HUDEP-2 (cell line): ENCODE measurements at regions not wholly inside any gene's neighbourhood (a gene's known extent, or its start where the extent isn't known, plus 50 kb on each side); places are given as distances from the start of the nearest gene placed in this dataset.

Experiments used
- DNase-seq, 76 experiments: peaks; one replicate each; lab custom pipeline; 2025; ENCODE audit not compliant: unreplicated experiment in 76 of 76; lab: John Stamatoyannopoulos, UW

DNA sequence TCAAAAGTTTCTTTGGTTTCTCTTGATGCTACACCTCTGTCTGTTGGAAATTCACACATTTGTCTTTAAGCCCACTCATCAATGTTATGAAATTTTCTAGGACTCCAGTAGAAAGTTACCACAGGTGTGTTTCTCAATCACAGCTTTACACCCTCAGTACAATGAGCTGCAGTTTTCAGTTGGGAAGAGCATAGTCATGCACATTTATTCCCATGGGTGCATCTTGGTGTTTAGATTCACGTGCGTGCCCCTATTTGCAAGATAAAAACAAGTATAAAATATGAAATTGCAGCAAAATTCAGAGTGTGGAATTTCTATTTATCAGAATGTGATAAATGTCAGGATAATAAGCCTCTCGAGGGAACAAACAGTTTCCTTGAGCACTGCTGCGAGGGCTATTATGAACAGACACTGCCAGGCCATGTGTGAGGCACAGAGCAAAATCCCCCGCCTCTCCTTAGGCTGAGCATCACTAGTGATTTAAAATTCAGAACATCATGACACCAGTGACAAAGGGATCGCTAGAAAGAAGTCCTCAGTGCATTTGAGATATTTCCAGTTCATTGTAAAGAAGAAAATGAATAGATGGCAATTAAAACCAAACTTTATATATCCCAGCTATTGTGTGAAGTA is 512.2 kb upstream of the TCF4 start:
- no peak for DNase-seq

DNA sequence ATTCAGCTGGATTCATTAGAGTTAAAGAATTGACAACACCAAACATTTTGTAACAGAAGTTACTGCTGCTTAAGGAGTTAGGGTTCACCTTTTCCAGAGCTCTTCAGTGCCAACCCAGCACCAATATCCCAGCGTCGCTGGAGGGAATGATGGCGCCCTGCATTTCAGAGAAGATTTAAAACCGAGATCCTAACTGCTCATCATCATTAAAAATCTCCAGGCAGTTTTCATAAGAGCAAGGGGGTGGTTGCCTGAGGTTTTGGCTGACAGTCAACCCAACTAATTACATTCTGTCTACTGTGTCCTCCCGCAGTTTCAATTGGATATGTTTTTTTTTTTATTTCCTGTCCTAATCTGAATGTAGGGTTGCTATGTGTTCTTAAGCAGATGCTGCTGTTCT is 509.6 kb upstream of the TCF4 start:
- no peak for DNase-seq

DNA sequence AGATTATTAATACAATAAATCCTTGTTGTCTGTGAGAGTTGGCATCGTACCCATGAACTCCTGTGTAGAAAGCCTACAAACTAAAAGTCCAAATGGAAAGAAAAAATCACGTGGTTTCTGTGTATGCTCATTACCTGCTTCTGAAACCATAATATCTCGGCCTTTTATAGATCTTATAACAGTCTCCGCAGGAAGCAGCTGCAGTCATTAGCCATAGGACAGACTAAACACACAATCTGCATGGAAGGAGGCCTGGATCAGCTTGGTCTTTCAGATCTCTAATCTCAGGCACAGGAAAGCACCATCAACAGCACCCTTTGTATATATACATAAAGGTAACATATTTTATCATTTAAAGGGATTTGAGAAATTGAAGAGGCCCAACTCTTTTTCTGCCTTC is 508.9 kb upstream of the TCF4 start:
- no peak for DNase-seq

DNA sequence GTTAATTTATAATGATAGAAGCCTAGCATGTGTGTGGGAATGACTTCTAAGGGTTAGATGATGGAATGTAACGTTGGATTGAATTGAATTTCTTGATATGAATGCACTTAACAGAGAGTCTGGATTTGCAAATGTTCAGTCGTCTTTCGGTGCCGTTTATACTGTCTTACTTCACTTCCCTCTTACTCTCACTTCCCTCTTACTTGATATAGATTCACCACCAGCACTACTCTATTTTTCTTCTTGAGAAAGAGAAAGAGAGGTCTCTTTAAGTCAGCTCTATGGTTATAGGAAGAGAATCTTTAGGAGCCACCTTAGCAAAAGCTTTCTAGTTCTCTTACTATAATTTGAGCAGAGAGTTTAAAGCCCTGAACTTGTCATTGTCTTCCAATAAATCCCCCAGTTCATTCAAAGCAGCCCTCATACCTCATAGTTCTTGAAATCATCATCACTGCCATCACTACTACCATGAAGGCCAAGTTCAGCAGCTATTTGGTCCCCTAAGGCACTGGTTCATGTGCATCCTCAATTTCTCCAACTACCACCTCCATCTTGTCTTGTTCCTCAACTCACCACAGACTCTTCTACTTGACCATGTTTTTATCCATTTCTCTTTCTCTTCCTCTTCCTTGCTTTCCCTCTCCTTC is 501.7 kb upstream of the TCF4 start:
- no peak for DNase-seq

DNA sequence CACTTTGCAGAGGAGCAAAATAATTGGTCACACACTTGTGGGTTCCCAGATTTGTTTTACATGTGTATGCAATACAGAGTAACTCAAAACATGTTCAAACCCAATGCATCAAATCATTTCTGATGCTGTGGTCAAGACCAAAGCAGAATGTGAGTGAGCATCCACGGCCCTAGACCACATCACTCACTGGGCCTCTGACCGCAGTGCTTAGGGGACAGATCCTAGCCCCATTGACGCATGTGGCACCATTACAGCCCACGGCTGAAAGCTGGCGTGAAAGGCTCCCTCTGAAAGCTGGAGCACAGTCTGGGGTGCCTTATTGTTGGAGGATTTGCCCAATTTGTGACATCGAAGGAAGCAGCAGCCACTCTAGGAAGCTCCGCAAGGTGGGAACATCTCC is 498.8 kb upstream of the TCF4 start:
- no peak for DNase-seq

DNA sequence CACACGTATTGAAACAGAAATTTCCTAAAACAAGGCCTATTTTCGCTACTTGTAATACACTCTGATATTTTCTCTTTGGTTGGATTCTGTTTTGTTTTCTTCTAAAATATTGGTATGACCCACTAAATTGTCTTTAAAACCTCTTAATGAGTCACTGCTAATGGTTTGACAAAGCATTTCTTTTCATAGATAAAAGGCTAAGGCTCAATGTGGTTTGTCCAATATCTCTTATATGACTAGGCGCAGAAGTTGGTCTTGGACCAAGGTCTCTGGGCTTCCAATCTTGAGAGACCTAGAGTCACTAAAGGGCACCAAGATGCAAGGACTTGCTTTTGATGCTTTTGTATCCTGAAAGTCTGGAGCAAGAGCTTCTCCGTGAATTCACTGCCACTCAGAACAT is 498.2 kb upstream of the TCF4 start:
- no peak for DNase-seq

DNA sequence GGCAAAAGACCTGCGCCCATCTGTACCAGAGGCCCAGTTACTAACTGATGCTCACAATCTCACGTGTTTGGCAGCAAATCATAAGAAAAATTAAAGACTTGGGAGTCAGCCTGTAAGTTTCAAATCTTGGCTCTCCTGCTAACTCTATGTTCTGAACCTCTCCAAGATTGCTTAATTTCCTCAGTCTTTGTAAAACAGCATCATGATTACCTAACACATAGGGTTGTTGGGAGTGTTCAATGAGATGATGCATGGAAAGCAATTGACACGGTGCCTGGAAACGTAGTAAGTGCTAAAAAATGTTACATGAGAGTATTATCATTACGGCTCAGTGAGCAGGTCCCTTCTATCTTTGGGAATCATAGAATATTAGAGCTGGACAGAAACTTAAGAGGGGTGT is 497.6 kb upstream of the TCF4 start:
- DNase-seq, result no peak

DNA sequence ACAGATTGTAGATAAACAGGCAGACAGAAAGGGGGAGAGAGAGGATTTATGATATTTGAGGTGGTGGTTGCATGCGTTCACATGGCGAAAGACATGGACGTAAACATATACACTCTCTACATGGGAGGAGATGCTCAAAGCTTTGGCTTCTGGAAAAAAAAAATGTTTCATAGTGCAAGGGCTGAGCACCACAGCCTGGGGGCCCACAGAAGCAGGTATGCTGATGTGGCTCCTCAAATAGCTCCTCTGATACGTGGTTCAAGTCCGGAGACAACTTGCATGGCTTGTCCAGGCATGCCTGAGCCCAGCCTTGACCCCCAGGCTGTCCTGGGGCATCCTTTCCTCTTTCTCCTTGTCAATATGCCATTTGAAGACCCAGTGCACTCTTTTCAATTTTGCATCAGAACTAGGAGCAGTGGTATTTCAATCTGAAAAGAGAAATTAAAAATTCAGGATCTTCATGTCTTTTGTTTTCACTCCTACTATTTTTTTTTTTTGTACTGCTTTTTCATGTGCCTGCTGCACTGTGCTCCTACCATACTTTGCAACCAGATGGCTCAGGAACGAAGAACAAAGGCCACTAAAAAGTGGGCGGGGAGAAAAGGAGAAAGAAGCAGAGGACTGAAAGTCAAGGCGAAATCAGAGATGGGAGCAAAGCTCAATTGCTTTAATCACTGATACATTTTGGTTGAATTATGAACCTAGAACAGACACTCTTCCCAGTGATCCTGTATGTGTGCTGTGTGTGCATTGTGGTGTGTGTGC is 495.7 kb upstream of the TCF4 start:
- DNase-seq, result no peak

DNA sequence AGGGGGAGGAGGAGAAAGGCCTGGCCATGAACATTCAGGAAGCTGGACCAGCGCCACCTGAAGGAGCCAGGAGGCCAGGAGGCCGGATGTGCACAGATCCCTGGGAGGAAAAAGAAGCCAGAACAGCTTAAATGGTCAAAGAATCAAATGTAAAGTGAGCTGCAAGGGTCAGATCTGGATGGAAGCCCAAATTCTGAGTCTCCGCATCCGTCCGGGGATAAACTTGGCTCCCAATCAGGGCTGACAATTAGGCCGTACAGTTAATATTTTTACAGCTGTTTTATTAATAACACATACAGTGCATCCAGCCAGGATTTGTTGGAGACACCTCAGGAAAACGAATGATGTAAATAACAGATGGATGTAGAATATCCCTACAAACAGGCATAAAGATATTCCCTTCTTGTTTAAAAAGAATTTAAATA is 495.1 kb upstream of the TCF4 start:
- DNase-seq, result no peak

DNA sequence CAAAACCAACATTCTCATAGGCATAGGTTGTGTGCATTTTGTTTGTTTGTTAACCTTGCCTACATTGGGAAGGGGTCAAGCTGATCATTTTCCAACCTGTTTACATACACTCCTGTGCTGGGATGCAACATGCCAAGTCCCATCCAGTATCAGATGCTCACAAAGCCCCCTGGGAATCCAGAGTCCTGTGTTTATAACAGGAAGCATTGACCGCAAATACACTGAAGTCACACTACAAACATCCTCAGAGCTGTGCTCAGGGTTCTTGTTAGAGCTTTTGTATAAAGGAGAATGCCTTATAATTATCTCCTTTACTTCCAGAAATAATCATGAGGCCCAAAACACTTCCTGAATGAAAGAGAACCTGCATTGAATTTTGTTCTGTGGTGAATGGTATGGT is 488.7 kb upstream of the TCF4 start:
- no peak for DNase-seq

DNA sequence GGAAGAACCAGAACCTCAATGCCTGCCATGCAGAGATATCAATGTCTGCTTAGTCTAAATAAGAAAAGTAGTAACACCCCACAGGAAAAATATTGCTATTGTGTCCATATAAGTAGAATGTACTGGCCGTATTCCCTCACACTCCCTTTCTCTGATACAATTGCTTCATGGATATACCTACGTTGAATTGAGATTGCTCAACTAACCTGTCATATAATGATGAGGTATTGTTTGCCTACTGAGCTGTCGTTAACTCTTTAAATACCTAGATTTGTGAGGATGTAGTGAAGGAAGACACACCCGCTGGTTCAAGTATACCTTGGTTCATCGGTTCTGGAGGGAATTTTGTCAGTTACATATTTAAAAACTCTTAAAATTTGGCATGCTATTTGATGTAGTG is 480.7 kb upstream of the TCF4 start:
- no peak for DNase-seq

DNA sequence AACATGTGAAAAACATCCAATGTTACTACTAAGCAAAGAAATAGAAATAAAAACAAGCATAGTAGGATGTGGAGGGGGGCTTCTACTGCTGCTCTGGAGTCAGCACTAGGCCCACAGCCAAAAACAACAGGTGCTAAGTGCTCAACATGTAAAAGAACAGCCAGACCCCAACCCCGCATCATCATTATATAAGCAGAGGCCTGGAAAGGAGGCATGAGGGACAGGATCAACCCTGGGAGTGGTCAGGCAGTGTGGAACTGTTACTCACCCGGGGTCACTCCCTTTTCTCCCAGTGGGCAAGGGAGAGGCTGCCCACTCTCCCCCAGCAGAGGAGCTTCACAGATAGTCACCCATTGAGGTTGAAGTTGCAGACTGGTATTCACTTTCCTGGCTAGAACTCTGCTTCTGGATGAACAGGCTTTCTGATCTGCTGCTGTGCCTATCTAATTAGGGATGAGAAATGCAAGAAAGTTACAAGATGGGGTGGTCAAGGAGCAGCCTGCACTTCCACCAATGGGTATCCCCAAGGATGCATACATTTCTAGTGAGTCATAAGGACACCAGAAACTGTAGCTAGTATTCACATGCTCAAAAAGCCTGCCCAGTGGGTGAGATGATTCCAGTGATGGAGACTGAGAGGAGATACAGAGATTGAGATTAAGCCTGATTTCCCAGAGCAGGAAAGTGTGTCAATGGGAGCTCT is 480.1 kb upstream of the TCF4 start:
- DNase-seq, result no peak

DNA sequence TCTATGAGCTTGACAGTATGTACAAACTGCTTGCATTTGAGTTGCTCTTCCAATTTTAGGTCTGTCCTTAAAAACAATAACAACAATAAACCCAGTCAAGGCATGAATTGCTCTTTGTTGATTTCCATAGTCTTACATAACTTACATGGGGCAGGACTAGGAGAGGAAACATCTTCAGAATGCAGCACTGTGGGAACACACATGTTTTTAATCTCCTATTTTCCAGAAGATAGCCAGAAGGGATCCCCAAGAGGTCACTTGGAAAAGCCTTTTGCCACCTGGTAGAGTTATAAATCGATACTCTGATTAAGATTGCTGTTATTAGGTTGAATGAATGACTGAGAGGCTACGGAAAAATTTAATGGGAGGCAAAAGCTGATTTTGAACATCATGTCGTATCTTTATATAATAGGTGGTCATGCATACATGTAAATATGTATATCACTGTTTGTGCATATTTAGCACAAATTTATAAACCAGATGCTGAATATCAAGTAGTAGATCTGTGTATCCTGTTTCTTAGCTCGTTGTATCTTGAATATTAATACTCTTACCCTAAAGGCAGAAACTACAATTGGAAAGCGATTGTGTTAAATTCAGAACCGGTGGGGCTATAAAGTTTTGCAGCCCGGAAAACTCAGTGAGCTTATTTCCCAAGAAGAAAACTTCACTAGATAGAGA is 479.4 kb upstream of the TCF4 start:
- no peak for DNase-seq

DNA sequence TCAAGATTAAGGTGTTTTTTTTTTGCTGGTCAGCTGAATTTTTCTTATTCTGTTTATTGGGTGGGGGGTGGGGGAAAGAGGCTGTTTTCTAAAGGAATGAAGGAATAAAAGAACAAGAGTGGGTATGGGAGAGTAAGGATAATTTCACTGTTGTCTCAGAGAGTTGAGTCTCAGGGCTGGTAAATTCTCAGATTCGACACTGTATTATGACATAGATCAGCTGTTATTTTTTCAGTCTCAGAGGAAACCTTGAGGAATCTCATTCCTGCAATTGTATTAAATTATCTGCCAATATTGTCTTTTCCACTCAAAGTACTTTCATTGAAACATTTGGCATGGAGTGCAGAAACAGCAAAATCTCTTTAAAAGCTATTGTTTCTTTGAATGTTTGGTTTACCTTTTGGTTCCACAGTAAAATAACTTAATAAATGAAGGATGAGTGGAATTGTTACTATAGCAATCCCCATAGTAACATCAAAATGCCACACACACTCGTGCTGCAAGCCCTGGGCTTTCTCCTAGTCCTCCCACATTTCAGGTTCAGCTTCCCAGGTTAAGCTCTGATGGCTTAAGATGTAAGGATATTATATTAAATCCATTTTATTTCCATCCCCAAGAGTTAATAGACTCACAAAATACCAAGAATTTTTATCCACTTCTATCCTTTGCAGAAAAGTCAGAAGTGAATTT is 478.7 kb upstream of the TCF4 start:
- DNase-seq, result no peak

DNA sequence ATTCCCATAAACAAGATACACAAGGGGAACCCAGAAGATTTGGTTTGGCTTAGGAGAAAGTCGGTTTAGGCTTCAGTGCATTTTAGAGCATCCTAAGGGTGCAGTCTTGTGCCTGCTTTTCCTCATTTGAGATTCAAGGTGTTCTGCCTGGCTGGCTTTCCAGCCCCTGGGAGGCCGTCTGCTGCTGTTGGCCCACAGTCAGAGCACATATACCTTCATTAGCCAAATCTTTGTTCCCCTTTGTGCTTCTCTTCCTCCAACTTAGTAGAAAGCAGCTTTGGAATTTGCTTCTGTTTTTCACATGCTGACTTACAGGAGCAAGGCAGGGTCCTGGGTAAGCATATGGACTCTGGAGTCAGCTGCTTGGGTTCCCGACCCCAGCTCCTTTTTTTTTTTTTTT is 477.1 kb upstream of the TCF4 start:
- DNase-seq, result no peak

DNA sequence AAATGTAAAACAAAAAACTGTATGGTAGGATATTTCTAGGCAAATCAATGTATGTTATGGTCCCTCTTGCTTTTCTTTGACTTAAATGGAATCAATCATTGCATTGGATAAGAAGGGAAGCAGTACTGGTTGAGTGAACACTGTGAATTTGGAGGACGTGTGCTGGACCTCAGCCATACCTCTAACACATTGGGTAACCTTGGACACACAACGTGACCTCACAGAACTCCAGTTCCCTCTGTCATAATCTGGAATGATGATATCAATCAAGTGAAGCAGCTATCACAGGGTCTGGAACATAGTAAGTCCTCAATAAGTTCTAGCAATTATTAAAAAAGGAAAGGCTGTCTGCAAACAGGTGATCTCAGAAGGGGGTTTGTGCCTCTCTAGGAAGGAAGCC is 474.9 kb upstream of the TCF4 start:
- no peak for DNase-seq

DNA sequence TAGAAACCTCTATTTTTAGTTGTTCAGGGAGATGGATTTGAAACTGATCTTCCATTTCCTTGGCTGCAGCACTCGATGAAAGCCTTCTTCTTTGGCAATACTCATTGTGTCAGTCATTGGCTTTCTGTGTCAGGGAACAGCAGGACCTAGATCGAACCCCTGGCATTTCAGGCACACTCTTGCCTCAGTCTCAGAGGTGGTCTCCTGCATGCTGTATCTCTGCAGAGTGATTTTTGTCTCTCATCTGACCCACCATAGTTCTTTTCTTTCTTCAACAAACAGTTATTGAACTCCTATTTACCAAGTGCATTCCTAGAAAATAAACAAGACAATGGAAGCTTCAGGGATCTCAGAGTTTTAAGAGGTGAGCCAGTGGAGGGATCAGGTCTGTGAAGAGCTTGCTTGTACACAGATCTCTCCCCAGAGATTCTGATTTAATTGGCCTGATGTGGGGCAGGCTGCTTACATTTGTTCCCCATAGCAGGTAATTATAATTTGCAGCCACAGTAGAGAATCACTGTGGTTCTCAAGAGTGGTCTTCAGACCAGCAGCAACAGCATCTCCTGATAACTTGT is 473.1 kb upstream of the TCF4 start:
- no peak for DNase-seq

DNA sequence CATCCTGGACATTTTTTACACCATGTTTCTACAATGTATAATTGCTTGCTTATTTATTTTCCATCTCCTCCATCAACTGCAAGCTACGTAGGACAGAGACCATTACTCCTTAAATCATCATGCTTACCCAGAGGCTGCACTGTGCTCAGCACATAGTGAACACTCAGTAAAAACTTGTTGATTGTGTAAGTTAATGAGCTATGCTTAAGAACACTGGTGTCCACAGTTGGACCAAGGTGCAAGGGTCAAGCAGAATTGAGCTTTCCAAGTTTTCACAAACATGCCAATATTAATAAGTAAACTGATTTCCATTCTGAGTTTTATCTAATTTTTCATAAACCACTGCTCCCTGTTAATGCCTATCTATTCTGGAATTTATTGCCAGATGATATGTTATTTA is 464.2 kb upstream of the TCF4 start:
- no peak for DNase-seq

DNA sequence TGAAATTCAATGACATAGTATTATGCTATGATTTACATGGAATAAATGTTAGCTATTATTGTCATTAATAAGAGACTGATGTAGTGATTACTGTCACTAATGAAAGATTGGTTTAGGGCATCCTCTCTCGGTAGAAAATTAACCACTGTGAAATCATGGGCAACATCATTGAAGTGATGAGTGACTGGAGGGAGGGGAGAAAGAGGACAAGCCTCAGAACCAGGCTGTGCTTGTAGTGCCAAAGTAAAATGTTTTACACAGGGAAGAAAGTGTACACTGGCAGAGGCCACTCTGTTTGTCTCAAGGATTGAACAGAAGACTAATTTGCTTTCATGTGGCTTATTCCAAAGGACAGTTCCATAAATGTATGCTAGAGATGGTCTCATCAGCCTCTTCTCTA is 456.2 kb upstream of the TCF4 start:
- DNase-seq, result no peak

DNA sequence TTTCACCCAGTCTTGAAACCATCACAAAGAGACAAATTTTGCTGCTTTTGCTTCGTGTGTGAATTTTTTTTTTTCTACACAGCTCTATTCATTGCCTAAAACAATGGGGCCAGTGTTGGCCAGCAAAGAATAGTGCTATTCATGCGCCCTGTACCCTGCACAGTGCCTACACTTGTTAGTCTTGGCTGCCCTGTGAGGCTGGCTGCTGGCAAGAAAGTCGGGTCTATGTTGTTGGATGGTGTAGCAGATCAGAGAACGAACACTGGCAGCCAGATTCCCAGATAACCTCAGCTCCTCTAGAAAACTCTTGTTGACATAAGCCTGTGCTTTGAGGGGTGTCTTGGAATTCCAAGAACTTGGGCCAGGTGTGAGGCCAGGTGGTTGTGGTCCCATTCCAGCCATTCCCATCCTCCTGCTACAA is 455.7 kb upstream of the TCF4 start:
- no peak for DNase-seq
